ENCODE measurements at regions not wholly inside any gene's neighbourhood (a gene's known extent, or its start where the extent isn't known, plus 50 kb on each side); places are given as distances from the start of the nearest gene placed in this dataset.

DNA sequence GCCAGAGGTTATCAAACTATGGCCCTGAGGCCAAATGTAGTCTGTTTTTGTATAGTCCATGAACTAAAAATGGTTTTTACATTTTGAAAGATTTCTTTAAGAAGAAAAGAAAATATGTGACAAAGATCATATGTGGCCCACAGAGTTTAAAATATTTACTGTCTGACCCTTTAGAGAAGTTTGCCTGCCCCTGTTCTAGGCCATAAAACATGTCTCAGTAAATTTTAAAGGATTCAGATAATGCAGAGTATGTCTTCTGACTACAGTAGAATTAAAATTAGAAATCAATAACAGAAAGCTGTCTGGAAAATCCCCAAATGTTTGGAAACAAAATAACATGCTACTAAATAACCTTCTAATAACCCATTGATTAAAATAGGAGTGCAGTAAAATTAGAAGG lies 86.3 kb downstream of the KCNRG start:
- FAIRE-seq: no peak
- no peak for DNase-seq (ENCODE audit: low spot score)

DNA sequence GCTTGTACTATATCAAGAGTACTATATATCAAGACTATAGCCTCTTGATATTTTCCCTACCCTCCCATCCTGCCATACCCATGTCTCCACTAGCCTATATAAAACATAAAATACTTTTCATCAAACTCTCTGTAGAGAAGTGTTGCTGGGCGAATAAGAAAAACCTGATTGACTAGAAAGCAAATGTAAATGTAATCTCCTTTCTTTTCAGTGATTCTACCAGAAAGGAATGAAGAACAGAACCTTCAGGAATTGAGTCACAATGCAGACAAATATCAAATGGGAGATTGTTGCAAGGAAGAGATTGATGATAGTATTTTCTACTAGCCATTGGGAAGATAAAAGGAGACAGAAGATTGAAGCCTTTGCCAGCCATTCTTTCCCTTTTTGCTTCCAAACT lies 89.2 kb downstream of the KCNRG start:
- FAIRE-seq (no peak), DNase-seq (ENCODE audit: low spot score) (no peak)

DNA sequence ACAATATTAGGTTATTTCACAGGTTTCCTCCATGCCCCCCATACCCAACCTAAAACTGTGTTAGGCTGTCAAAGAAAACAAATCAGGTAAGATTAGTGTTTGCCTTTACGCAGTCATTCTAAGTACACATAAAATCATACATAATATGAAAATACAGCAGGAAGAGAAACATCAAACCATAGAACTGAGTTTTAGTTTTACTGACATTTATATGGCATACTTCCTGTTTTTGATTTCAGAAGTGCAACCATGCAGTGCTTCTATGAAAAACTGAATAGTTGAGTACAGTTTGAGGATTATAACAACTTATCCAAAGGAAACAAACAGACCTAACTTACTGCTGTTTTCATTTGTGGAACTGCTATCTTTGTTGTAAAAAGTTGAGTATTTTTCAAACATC lies 91.3 kb downstream of the KCNRG start:
- DNase-seq (ENCODE audit: low spot score): no peak
- no peak for FAIRE-seq

DNA sequence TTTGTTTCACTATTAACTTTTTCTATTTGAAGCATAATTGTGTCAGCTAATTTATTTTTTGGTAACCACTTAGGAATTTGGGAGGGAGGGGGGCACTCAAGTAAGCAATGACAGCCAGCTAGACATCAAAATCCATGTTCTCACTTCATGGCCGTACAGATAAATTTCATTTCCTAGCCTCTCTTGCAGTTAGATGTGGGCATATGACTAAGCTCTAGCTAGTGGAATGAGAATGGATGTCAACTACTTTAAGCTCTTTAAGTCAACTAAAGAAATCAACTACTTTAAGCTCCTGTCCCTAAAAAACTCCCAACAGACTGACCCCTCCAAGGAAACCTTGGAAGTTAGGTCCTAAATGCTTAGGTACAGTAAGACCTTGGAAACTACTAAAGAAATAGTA lies 92.0 kb downstream of the KCNRG start:
- DNase-seq (ENCODE audit: low spot score): no peak
- no peak for FAIRE-seq

DNA sequence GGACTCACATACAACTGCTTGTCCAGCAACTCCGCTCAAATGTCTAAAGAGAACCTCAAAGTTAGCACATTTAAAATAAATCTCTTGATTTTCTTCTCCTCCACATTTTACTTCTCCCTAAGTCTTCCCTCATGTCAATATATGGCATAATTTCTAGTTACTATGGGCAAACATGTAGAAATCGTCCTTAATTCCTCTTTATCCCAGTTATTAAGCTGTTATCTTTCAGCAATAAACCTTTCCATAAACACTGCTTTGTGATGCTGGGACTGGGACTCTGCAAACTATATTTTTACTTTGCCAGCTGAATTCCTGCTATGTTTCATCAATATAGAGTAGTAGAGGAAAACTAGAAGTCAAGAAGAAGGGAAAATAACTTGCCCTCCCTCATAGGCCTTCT lies 99.7 kb downstream of the KCNRG start:
- DNase-seq (ENCODE audit: low spot score) (no peak), FAIRE-seq (no peak)

DNA sequence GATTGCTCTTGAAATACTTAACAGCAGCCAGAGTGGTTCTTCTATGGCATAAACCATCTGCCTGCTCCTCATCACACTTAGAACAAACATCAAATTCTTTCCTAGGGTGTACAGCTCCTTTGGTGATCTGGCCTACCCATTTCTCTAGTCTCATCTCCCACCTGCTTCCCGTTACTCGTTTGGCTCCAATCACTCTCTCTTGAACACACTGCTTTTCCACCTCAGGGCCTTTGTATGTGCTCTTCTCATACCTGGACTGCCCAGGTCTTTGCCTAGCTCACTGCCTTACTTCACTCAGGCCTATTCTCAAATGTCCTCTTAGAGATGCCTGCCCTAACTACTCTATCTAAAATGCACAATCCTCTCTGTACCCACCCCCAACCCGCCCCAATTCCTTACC lies 100.5 kb downstream of the KCNRG start:
- FAIRE-seq (no peak), DNase-seq (ENCODE audit: low spot score) (no peak)

DNA sequence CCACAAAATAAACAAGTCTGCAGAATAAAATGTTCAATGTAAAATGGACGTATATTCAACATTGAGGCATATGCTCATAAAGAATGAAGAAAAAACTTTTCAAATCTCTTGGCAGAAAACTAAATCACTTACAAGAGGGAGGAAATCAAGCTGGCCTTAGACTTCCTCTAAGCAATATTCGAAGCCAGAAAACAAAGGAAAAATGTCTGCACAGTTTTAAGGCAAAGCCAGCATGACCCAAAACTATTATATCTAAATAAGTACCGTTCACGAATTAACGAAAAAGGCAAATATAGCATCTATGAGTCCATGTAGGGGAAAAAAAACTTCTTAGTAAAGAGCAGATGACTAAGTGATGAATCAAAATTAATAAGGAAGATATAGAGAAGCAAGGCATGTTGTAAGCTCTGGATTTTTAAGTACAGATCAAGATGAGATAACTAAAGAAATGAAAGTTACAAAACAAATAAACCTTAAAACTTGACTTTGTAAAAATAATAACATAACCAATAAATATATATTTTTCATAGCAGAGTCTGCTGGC lies 101.3 kb downstream of the KCNRG start:
- FAIRE-seq (no peak), DNase-seq (ENCODE audit: low spot score) (no peak)

DNA sequence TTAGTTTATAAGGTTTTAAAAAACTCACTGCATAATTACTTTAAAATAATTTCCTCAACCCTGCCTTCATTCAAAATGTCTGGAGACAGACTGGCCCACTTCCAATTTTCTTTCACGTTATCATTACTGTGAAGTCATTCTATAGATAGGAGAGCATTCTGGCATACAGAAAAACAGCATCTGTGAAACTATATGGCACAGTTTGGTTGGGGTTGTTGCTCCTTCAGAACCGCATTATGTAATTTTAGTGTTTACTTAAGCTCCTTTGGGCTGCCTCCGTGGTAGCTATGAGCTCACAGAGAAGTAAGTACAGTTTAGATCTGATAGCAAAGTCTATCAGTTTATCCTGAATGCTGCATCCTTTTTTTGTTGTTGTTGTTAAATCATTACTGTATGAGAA lies 104.3 kb downstream of the KCNRG start:
- no peak for FAIRE-seq

DNA sequence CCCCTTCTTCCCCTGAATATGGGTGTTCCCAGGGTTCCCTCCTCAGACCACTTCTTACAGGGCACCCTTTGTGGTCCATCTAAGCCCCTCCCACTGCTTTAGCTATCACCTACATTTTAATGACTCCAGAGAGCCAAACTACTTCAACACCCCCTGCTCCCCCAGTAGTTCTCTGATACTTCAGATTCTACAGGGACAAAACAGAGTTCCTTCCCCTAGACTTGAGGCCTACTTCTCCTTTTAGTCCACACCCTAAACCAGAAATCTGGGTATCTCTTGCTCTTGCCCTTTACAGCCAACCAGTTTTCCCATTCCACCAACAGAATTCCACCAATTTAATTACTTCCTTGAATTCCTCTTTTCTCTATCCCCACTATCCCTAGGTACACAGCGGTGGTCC lies 107.2 kb downstream of the KCNRG start:
- no peak for FAIRE-seq
- no peak for DNase-seq (ENCODE audit: low spot score)

More for the DNA sequence above, 104.3 kb downstream of the KCNRG start:
- DNase-seq (ENCODE audit: low spot score): no peak

DNA sequence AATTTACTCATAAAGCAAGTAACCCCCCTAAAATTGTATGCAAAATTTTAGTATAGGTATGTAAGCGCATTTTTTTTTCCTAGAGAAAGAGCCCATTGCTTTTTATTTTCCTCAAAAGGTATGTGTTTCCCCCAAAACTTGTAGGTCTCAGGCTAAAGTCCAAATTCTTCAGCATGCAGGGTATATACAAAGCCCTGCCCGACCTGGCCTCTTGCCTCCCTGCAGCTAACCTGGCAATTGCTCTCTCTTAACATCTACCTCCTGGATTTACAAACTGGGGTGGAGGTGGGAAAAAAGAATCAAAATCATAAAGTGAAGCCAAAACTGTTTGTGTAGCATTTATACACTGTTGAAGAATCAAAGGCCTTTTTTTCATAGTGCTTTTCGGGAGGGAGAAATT lies 107.8 kb downstream of the KCNRG start:
- DNase-seq (ENCODE audit: low spot score): no peak
- no peak for FAIRE-seq

DNA sequence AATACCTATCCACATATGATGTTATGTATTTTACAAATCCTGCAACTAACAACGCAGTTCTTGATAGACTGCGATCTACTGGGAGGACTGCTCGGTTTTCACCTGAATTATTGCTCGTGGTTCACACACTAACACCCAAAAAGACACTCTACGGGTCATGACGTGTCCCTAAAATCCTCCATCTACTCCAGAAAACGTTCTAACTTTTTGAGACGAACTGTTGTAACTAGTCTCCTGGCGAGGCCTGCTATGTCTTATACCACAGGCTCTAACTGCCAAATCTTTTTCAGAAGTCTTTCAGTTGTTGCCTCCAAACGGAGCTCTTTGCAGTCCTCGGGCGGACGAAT lies 108.2 kb downstream of the KCNRG start:
- no peak for DNase-seq (ENCODE audit: low spot score)
- no peak for FAIRE-seq

DNA sequence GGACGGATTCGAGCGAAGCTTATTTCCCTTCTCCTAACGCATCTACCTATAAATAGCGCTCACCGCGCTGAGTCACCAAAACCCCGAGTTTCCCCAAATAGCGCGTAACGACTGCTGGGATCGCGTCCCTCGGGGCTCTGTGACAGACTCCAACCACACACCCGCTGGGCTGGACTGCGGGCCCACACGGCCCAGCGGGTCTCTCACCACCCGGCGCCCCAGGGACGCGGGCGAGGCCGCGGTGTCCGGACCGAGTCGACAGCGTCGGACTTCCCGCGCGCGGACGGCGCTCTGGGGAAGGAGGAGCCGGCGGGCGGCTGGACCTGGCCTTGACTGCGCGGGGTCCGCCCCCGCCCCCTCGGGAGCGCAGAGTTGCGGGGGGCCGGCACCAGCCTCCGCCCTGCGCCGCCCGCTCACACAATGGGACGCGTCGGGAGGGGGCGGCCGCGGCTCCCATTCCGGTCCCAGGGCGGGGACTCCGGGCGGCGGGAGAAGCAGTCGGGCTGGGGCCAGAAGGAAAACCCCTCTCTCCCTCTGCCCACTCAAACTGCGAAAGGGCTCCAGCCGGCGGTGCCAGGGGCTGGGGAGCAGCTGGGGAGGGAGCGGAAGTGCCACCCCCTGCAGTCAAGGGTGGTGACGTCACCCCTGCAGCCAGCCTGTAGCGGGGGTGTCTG lies 108.8 kb downstream of the KCNRG start:
- FAIRE-seq (no peak), DNase-seq (ENCODE audit: low spot score) (peak; percentile 89)

DNA sequence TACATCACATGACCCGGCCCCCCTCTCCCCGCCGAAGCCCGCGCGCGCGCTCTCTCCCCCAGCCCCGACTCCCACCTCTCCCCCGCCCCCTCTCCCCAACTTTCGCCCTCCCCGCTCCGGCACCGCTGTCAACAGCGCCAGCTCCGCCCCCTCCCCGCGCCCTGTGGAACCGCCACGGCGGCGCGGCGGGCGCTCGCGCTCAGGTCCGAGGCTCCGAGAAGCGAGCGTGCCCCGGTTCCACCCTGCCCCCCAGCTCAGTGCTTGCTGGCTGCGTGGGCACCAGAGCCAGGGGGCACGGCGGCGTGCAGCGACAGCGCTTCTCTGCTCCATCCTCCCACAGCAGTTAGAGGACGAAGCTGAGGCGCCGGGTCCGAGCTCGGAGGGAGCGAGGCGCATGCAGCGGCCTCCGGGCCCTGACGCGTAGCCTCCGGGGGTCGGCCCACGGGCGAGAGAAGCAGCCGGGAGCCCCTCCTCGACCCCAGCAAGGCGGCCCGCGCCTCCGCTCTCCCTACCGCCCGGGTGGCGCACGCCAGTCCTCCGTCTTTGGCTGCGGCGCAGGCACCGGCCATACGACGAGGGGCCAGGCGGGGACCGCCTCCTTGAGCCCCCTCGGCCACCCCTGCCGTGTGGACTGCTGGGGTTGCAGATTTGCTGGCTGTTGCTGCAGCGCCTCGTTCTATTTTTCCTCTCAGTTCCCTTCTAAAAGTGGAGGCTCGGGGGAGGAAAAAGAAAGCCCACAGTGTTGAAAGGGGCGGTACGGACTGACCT lies 109.5 kb downstream of the KCNRG start:
- no peak for FAIRE-seq
- peak; percentile 8 for DNase-seq (ENCODE audit: low spot score)

DNA sequence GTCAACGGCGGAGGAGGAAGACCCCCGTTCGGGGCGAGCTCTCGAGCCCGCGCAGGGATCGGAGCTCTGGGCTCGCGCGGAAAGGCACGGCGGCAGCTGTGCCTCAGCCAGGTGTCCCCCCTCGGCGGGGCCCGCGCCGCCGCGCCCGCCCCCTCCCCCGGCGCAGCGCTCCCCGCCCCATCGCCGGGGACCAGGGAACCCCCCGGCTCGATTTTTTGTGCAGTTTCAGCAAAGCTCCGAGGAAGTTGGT lies 110.0 kb downstream of the KCNRG start:
- FAIRE-seq (no peak), DNase-seq (ENCODE audit: low spot score) (no peak)

DNA sequence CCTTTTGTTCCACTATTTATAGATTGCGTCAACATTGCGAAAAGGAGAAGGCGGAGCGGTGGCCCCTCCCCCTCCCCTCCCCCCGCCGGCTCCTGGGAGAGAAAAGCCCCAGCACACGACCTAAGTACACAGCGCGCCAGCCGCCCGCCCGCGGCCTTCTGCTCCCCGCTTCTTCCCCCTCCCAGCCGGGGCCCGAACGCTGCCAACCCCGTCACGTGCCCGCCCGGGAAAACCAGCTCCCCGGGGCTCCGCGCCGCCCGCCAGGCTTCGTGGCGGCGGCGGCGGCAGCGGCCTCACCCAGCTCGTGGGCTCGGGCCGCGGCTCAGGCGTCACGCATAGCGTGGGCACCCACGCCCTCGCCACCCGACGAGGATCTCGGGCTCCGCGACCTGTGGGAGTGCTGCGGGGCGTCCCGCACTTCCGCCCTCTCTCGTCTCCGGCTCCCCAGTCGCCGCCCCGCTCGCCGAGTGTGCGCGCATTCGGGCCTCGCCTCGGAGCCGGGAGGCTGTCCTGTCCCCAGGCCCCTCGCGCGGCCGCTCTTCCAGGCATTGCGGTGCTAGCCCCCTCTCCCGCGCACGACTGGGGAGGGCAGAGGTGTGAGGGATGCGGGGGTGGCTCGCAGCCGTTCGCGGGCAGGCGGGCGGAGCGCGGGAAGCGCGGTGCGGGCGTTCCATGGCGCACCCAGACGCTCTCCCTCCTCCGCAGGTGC lies 110.5 kb downstream of the KCNRG start:
- DNase-seq (ENCODE audit: low spot score) (peak; percentile 54), FAIRE-seq (no peak)

DNA sequence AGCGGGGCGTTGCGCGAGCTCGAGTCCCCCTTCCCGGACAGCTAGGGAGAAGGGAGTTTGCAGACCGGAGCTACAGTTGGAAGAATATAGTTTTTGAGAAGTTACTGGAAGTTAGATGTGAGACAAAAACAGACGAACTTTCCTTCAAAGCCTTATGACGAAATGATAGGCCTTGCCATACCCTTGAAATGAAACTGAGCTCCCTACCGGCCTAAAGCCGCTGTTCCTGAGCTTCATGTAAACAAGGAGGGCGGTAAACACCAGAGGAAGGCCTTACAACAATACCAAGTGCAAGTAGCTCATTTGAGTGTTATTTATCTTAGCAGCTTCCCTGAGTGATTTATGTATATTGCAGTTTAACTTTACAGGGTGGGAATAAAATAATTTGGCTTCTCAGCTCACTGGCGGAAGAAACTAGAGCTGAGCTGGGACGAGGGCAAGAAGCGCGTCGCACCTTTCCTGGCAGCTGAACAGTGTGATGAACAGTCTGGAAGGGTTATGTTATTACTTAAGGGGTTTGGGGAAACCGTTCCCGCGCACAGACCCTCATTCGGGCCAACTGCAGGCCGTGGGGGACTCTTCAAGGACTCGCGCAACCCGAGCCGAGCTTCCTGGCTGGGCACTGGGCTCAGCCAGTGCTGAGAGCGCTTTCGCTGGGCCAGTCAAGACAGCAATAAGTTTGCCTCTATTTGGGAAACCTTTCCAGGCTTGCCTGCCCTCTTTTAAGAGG lies 111.2 kb downstream of the KCNRG start:
- FAIRE-seq (no peak), DNase-seq (ENCODE audit: low spot score) (no peak)

DNA sequence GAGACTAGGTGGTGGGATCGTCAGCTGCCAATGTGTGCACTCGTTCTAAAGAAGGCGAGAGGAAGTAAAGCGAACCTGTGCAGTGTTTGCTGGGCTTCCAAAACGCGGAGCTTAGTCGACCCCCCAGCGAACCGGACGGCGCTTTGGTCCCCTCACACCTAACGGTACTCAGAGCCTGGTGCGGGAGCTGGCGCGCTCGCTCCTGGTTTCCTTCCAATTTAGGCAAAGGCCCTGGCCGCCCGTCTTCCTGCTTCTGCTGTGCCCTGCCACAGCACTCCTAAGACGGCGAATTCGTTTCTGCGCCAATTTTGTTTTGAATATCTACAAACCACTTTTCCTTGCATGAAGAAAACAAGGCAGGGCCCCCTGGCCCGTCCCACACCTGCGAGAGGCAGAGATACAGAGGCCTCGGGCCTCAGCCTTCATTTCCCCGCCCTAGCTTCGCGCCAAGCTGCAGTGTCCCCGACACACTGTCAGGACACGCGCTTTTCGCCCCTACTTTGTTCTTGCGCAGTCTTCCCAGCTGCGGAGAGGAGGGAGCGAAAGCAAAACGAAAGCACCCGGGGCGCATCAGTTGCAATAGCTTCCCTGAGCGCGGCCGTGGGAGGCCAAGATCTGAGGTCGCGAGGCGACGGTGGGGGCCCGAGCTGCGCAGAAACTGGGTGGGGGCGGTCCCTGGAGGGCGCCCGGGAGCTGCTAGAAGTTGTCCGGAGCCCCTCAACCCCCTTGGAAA lies 111.9 kb downstream of the KCNRG start:
- FAIRE-seq: no peak
- no peak for DNase-seq (ENCODE audit: low spot score)

DNA sequence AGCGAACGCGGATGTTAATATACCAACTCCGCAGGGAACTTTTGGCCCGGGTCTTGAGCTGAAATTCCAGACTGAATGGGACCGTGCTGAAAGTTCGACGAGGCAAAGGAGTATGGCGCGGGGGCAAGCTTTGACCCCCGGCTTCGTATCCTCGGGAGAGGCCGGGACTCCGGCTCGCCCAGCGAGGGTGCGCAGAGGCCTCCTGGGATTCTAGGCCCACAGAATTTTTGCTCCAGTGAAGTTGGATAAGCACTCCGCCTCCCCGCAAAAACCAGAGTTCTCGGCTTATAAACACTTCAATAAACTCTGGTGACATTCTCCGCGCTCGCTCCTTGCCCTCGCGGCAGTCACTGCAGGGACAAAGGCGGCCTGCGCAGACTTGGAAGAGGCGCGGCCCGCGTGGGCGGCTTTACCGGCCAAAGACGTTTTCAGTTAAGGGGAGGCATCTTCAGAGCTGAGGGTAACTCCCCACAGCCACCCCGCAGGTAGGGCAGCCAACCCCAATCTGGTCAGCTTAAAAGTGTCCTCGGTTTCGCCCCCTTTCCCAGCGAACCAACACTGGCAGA lies 112.6 kb downstream of the KCNRG start:
- no peak for FAIRE-seq
- no peak for DNase-seq (ENCODE audit: low spot score)

DNA sequence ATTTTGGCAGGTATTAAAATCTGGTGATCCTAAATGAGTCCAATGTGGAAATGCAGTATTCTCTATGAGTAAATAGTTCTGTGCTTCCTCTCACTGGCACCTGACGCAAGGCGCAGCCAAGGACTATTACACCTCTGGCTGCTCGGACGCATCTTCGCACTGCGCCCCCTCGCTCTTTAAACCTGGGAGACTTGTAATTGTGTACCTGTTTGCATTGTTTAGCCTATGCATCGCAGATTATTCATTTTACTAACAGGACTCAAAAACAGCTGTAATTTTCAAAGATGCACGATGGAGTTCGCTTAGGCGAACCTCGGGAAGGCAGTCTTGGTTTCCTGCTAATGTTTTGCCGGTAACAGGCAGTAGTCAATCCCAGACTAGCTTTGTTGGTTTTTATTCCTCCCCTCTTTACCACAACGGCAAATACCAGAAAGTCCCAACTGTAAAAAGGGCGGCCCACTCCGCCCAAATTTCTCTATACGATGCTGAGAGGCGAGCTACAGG lies 113.2 kb downstream of the KCNRG start:
- no peak for DNase-seq (ENCODE audit: low spot score)

DNA sequence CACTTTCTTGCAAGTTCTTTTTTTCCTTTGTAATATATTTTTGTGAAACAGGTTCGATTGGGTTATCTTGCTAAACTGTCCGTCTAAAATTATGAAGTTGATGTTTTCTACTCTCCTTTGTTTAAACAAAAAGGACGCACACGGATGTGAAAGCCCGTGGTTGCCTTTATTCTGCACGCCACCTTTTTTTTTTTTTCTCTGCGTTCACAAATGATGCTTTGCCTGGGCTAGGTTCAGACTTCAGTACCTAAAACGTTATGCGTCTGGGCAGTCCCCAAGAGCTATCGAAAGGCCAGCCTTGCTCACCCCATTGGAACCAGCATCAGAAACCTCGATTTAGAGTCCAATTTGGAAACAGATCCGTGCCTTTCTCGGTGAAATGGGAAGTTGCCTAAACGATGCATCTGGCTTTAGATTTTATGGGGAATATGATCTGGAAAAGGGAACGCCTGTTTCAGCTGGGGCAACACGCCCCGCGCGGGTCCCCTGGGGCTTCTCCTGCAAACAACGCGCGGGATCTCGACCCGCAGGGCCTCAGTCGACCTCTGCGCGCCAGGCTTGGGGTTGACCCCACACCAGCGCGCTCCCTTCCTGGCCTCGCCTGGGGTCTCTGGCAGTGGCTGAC lies 113.9 kb downstream of the KCNRG start:
- no peak for FAIRE-seq
- no peak for DNase-seq (ENCODE audit: low spot score)

More for the DNA sequence above, 113.2 kb downstream of the KCNRG start:
- FAIRE-seq: no peak
